SJCRH30 (cell line): ENCODE measurements at regions not wholly inside any gene's neighbourhood (a gene's known extent, or its start where the extent isn't known, plus 50 kb on each side); places are given as distances from the start of the nearest gene placed in this dataset.
"Not testable (repeated sequence)": the region's sequence is repeated elsewhere in the genome, so short reads cannot be mapped to it uniquely, and the experiment has no call there.

Experiments used
- DNase-seq, 2 experiments: peaks; one replicate each; pipeline ENCODE4 v3.0.0-alpha.2; 2015 to 2020
- H3K27ac ChIP-seq: fragments of 250-450 bp; sonication (Bioruptor Pico); 2 replicates; pipeline ENCODE4 v1.5.1; 2020; ENCODE audit warnings: mild to moderate bottlenecking, moderate library complexity
- H3K27me3 ChIP-seq: fragments of 250-450 bp; sonication (Bioruptor Pico); 2 replicates; pipeline ENCODE4 v1.5.1; 2020; ENCODE audit warnings: mild to moderate bottlenecking, moderate library complexity
- H3K36me3 ChIP-seq: fragments of 250-450 bp; sonication (Bioruptor Pico); 2 replicates; pipeline ENCODE4 v1.5.1; 2020; ENCODE audit warnings: mild to moderate bottlenecking, moderate library complexity
- H3K4me1 ChIP-seq: fragments of 250-450 bp; sonication (Bioruptor Pico); 2 replicates; pipeline ENCODE4 v1.5.1; 2020; ENCODE audit warnings: mild to moderate bottlenecking, moderate library complexity
- H3K4me3 ChIP-seq: fragments of 250-450 bp; sonication (Bioruptor Pico); 2 replicates; pipeline ENCODE4 v1.5.1; 2020; ENCODE audit warnings: mild to moderate bottlenecking, moderate library complexity
- H3K9me3 ChIP-seq: fragments of 250-450 bp; sonication (Bioruptor Pico); replicated peaks from 2 replicates; pipeline ENCODE4 v1.5.1; 2020; ENCODE audit warnings: mild to moderate bottlenecking, moderate library complexity

DNA sequence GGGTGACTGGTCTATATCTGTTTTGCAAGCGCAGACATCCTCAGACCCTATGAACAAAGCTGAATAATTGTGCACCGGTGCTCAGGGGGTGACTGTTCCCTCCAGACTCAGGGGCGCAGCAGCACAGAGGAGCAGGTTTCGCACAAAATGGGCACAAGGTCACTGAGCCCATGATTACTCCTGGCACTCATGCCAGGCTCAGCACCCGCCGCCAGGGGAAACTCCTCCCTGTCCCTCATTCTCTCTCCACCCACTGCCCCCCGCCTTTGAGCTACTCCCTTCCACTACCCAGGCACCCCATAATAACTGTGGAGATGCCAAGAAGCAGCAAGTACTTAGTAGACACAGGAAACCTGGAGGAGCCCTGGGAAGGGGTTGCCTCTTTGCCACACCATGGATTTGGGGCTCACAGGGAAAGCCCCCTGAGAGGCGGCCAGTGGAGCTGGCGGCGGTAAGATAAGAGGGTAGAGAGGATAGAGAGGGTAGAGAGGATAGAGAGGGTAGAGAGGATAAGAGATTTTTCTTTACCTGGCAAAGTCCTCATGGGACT lies 198.8 kb downstream of the CTTN start:
- H3K4me3 ChIP-seq, result no peak overlapping the region
- H3K9me3 ChIP-seq, result no peaks in the 10 kb centered on the region; the same call in 1 of the 2 replicates
- H3K4me1 ChIP-seq, result peaks cover 28% of the 10 kb centered on the region
- no peak overlapping the region for H3K27ac ChIP-seq
- no peaks in the 10 kb centered on the region for H3K36me3 ChIP-seq
- no peak for DNase-seq
- H3K27me3 ChIP-seq, result no peaks in the 10 kb centered on the region

DNA sequence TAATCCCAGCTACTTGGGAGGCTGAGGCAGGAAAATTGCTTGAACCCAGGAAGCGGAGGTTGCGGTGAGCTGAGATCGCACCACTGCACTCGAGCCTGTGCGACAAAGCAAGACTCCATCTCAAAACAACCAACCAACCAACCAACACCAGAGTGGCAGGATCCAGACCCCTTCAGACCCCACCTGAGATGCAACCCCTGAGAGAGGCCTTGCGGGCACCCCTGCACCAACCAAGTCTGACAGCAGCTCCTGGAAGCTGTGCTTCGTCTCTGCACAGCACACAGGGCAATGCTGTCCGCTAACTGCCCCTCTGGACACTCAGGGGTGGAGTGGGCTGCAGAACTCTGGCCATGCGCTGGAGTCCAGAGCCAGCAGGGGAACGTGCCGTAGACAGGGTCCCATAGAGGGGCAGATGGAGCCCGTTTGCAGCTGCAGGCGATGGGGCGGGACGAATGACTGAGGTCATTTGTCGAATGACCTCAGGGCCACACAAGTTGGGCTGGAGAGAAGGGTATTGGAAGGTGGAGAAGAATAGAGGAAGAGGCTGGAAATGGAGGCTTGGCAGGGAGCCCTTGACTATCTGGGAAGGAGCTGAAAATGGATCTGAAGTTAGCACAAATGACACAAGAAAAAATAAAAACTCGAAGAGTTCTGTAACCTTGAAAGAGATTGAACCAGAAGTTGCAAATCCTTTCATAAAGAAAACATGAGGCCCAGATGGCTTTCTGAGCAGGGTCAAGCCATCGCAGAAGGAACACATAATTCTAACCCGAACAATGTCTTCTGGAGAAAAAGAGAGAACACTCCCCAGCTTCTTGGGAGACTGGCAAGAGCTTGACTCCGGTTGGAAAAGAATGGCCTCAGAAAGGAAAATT lies 199.7 kb downstream of the CTTN start:
- Histone ChIP-seq H3K27me3 (no peaks in the 10 kb centered on the region), H3K36me3 (no peaks in the 10 kb centered on the region), H3K4me3 (no peak overlapping the region), H3K4me1 (peaks cover 38% of the 10 kb centered on the region), H3K27ac (no peak overlapping the region), H3K9me3 (no peaks in the 10 kb centered on the region; the same call in 1 of the 2 replicates)
- DNase-seq, result no peak

DNA sequence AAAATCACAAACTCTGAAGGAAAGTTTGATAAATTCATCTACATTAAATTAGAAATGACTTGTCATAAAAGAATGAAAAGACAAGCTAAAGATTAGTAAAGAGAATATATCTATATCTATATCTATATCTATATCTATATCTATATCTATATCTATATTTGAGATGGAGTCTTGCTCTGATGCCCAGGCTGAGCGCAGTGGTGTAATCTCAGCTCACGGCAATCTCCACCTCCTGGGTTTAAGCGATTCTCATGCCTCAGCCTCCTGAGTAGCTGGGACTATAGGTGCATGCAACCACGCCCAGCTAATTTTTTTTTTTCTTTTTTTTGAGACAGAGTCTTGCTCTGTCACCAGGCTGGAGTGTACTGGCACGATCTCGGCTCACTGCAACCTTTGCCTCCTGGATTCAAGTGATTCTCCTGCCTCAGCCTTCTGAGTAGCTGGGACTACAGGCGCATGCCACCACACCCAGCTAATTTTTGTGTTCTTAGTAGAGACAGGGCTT lies 202.6 kb downstream of the CTTN start:
- not testable (repeated sequence) for H3K4me3 ChIP-seq, H3K36me3 ChIP-seq, DNase-seq, H3K27ac ChIP-seq, H3K9me3 ChIP-seq, H3K27me3 ChIP-seq
- H3K4me1 ChIP-seq, result peaks cover 39% of the 10 kb centered on the region

DNA sequence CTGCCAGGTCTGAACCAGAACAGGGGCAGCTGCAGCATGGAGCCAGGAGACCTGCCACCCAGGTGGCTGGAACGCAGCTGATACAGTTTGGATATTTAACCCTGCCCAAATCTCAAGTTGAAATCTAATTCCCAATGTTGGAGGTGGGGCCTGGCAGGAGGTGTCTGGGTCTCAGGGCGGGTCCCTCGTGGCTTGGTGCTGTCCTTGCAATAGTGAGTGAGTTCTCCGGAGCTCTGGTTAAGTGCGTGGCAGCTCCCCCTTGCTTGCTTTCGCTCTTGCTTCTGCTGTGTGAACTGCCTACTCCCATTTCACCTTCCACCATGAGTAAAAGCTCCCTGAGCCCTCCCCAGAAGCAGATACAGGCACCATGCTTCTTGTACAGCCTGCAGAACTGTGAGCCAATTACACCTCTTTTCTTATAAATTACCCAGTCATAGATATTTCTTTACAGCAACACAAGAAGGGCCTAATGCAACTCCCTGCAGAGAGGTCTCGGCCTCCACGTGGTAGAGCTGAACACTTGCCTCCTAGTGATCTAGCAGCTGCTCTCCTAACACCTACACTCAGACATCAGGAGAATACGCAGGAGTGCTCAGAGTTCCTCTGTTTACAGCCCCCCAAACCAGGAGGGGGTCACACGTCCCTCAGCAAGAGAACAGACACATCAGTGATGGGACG lies 203.7 kb downstream of the CTTN start:
- H3K4me1 ChIP-seq, result peaks cover 32% of the 10 kb centered on the region
- H3K36me3 ChIP-seq, result no peaks in the 10 kb centered on the region
- H3K9me3 ChIP-seq, result no peaks in the 10 kb centered on the region; the same call in 1 of the 2 replicates
- peak in 1 of 2 experiments; percentile 31 for DNase-seq
- no peak overlapping the region for H3K4me3 ChIP-seq
- H3K27me3 ChIP-seq, result no peaks in the 10 kb centered on the region
- H3K27ac ChIP-seq, result peak overlapping the region; percentile 79

DNA sequence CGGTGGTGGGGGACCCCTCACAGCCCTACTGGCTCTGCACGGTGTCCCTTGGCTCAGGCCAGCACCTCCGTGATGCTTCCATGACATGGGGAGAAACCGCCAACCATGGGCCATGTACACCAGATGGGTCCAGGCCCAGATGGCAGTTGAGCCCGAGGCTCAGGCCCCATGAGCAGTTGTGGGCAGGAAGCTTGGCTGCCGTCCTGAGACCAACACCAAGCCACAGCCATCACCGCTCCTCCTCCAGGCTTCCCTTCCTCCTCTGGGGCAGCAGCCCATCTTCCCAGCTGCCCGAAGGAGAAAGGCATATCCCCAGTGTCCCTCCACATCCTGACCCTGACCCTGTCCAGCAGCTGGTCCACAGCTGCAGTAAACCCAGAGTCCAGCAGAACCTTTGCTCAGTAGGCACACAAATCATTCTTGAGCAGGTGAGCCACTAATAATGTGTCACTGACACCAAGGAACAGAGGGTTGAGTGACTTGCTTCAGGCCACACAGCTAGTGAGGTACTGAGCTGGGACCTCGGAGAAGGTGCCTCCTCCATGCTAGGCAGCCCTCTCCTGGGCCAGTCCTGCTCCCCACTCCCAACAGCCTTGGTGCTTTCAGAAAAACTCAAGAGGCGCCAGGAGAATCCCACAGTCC lies 204.9 kb downstream of the CTTN start:
- Histone ChIP-seq H3K4me3 (no peak overlapping the region), H3K9me3 (no peaks in the 10 kb centered on the region; the same call in 1 of the 2 replicates), H3K27ac (peak overlapping the region; percentile 79), H3K27me3 (no peaks in the 10 kb centered on the region), H3K4me1 (peaks cover 34% of the 10 kb centered on the region), H3K36me3 (no peaks in the 10 kb centered on the region)
- peak; percentile 60 to 67 for DNase-seq

DNA sequence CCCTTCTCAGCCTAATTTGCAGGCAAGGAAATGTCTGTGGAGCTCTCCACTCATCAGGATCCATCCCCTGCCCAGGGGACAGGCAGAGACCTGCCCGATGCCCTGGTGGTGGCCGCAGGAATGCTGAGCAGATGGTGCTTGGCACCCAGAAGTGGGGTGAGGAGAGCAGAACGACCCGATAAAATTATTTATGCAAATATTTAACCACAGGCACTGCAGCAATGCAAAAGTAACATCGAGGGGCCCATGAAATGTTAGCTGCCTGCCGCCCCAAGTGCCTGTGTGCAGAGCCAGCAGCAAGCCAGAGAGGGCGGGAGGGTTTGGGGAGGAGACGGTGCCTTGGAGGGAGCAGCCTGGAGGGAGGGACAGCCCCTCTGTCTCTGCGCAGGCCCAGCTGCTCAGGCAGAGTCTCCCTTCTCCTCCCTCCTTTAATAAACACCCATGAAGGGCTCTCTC lies 205.5 kb downstream of the CTTN start:
- Histone ChIP-seq H3K27me3 (no peaks in the 10 kb centered on the region), H3K4me3 (no peak overlapping the region; the same call in 1 of the 2 replicates), H3K36me3 (no peaks in the 10 kb centered on the region), H3K9me3 (no peaks in the 10 kb centered on the region), H3K4me1 (peaks cover 40% of the 10 kb centered on the region), H3K27ac (peak overlapping the region; percentile 79)
- peak; percentile 82 to 87 for DNase-seq

DNA sequence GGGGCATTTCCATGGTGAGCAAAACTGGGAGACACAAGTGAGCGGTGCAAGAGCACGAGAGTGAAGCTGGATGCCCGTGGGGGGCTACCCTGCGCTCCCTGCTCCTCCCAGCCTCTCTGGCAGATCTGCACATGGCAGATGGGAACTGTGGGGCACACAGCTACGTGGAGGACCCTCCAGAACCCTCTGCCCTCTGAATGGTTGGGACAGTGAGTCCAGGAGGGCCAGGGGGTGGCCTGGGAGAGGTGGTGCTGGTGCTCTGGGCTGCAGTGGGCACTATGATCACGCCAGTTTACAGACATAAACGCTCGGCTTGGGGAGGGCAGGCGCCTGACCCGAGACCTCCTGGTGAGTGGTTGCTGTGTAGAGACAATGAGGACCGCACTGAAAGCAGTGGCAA lies 205.9 kb downstream of the CTTN start:
- peak overlapping the region; percentile 17; the same call in 1 of the 2 replicates for H3K4me3 ChIP-seq
- no peaks in the 10 kb centered on the region for H3K9me3 ChIP-seq
- DNase-seq, result no peak
- peaks cover 43% of the 10 kb centered on the region for H3K4me1 ChIP-seq
- H3K27ac ChIP-seq, result peak overlapping the region; percentile 79
- H3K27me3 ChIP-seq, result no peaks in the 10 kb centered on the region; the same call in 1 of the 2 replicates
- H3K36me3 ChIP-seq, result no peaks in the 10 kb centered on the region

DNA sequence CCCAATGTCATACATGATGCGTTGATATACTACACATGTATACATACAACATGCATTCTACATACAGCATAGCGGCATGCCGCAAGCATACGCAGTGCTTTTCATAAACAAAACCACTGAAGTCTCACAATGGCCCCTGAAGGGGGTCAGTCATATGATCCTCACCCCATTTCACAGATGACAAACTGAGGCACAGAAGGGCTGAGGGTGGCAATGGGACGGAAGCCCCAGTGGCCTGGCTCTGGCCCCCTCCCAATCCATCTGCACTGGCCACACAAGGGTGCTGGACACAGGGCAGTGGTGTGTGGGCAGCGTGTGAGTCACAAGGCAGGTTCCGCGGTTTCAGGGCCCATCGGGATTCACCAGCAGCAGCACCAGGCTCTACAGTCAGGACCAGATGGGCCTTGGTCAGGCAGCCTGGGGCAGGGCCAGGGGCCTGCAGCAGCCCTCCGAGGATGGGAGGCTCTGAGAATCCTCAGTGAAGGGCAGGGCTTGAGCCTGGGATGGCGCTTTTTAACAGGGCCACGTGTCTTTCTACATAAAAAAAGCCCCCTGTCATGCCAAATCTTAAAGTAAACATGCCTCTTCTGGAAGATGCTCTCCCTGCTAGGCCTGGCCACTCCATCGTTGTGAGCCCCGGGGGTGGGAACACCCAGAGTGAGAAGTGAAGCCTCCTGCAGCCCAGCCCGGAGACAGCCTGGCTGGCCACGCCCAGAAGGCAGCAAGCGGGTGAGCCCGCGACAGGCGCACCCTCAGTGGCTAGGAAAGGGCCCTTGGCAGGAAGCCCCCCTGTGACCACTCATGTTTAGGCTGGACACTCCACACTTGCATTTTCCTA lies 206.5 kb downstream of the CTTN start:
- Histone ChIP-seq H3K9me3 (no peaks in the 10 kb centered on the region), H3K4me3 (peak overlapping the region; percentile 17; the same call in 1 of the 2 replicates), H3K27ac (peak overlapping the region; percentile 79), H3K4me1 (peaks cover 43% of the 10 kb centered on the region), H3K27me3 (no peaks in the 10 kb centered on the region; the same call in 1 of the 2 replicates), H3K36me3 (no peaks in the 10 kb centered on the region)
- DNase-seq, result no peak

DNA sequence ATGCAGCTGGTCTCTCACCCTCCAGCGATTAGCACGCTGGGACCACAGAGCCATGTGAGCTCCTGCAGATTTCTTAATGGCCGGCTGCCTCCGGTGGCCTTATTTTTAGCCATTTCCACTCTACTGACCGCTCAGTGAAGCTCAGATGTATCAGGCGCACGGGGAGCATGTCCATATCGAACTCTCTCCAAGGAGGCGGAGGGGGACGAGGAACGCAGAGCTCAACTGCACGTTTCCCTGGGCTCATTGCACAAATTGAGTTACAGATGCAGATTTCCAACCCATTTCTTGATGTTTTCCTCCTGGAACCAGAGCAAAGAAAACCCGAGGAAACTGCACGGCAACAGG lies 207.1 kb downstream of the CTTN start:
- Histone ChIP-seq H3K9me3 (no peaks in the 10 kb centered on the region), H3K27me3 (no peaks in the 10 kb centered on the region; the same call in 1 of the 2 replicates), H3K4me3 (no peak overlapping the region), H3K36me3 (no peaks in the 10 kb centered on the region), H3K4me1 (peaks cover 43% of the 10 kb centered on the region), H3K27ac (no peak overlapping the region)
- no peak for DNase-seq

DNA sequence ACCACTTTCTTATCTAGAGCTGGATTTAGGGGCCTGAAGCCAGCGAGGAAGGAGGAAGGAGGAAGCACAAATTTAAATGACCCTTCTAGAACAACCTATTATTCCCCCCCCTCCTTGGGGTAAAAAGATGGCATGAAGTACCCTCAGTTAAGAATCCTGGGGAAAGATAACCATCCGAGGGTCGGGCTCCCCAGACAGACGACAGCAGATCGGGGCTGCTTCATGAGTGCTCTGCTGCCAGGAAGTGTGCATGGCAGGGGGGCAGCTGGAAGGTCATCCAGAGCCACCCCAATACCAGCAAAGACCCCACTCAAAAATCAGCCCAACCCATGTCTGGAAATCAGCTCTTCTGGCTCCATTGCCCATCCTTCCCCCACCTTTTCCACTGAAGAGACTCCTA lies 207.5 kb downstream of the CTTN start:
- H3K4me3 ChIP-seq, result no peak overlapping the region
- no peaks in the 10 kb centered on the region for H3K36me3 ChIP-seq
- H3K4me1 ChIP-seq, result peaks cover 43% of the 10 kb centered on the region
- H3K27ac ChIP-seq, result no peak overlapping the region
- H3K27me3 ChIP-seq, result no peaks in the 10 kb centered on the region; the same call in 1 of the 2 replicates
- no peaks in the 10 kb centered on the region for H3K9me3 ChIP-seq
- no peak for DNase-seq

DNA sequence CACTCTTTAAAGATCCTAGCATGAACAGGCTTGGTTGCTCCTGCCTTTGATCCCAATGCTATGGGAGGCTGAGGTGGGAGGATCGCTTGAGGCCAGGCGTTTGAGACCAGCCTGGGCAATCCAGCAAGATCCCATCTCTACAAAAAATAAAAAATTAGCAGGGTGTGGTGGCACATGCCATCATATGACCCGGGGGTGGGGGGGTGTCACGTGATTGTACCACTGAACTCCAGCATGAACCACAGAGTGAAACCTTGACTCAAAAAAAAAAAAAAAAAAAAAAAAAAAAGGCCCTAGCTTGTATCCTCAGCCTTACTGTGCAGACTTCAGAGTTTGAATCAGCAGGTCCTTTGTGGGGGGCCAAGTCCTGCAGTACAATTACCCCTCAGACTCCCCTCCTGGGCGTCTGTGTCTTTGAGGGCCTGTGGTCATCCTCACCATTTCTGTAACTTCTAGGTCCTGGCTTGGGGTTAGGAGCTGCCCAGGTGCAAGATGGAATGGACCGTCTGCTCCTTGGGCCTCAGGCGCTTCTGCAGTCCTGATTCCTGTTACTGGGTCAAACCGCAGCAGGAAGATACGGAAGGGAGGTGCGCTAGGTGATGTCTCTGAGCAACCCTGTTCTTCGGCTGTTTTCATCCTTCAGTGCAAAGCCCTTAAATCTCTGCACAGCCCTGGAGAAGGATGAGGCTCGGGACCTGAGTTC lies 208.1 kb downstream of the CTTN start:
- Histone ChIP-seq H3K36me3 (no peaks in the 10 kb centered on the region), H3K9me3 (no peaks in the 10 kb centered on the region), H3K27me3 (no peaks in the 10 kb centered on the region; the same call in 1 of the 2 replicates), H3K27ac (no peak overlapping the region), H3K4me1 (peaks cover 43% of the 10 kb centered on the region), H3K4me3 (no peak overlapping the region)
- no peak for DNase-seq

DNA sequence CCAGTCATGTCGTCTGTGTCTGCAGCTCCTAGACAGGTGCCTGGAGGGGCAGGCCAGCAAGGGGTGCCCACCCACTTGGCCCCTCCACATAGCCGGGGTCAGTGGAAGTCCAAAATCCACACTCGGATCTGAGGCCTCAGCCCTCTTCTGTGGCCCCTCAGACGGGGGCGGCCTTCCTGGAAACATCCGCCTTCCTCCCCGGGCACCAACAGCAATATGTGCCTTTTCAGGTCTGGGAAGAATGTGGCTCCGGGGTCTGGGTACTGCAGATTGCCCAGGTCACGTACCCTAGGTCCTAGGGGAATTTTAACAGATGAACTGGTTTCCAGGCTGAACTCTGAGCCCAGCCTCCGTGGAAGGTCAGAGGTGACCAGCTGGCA lies 208.6 kb downstream of the CTTN start:
- Histone ChIP-seq H3K4me1 (peaks cover 40% of the 10 kb centered on the region), H3K27me3 (no peaks in the 10 kb centered on the region; the same call in 1 of the 2 replicates), H3K27ac (no peak overlapping the region), H3K36me3 (no peaks in the 10 kb centered on the region), H3K9me3 (no peaks in the 10 kb centered on the region), H3K4me3 (no peak overlapping the region)
- DNase-seq, result no peak

DNA sequence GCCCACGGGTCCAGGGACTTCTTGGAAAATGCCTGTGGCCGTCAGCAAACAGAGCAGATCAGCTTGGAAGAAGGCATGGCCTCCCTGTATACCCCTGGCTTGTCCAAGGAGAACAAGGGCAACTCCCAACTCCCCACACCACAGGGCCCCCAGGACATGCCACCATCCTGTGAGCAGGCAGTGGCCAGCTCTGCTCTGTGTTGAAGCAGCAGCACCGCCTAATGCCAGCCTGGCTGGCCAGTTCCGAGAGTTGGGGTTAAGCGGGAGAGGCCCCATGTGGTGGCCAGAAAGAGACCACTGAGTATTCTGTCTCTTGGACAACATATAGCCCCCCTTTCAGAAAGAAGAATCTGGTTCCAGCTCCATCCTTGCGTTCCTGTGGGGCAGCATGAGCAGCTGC lies 209.2 kb downstream of the CTTN start:
- H3K4me1 ChIP-seq, result peaks cover 34% of the 10 kb centered on the region

More for the DNA sequence above, 209.2 kb downstream of the CTTN start:
- no peak for DNase-seq
- no peaks in the 10 kb centered on the region for H3K9me3 ChIP-seq
- no peak overlapping the region for H3K27ac ChIP-seq
- no peak overlapping the region for H3K4me3 ChIP-seq
- H3K27me3 ChIP-seq, result no peaks in the 10 kb centered on the region; the same call in 1 of the 2 replicates
- no peaks in the 10 kb centered on the region for H3K36me3 ChIP-seq
